UCSD-AML1 (cell line): ENCODE measurements at regions not wholly inside any gene's neighbourhood (a gene's known extent, or its start where the extent isn't known, plus 50 kb on each side); places are given as distances from the start of the nearest gene placed in this dataset.

ENCODE experiments used
- DNase-seq: peaks from one replicate; lab custom pipeline; 2025; ENCODE audit not compliant: unreplicated experiment; lab: John Stamatoyannopoulos, UW

DNA sequence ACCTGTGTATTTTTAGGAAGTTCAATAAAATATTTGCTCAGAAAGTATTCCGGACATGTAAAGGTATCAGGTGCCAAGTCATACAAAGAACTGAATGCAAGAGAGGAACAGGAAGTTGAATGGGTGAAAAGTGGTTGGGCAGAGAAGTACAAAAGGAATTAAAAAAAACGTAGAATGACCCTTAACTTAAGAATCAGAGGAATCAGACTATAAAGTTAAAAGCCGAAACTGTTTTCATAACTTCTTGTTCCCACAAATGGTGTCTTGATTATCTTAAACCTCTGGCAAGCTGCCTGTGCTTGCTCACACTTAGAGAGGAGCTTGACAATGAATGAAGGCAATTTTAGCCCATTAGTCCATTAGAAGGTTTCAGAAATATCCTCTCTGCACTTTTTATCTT lies 81.6 kb upstream of the HHIP start:
- no peak for DNase-seq

- no peak for DNase-seq
Observed at GRCh38 chr4:144565527-144566195, 80.3 kb upstream of the HHIP start.

DNA sequence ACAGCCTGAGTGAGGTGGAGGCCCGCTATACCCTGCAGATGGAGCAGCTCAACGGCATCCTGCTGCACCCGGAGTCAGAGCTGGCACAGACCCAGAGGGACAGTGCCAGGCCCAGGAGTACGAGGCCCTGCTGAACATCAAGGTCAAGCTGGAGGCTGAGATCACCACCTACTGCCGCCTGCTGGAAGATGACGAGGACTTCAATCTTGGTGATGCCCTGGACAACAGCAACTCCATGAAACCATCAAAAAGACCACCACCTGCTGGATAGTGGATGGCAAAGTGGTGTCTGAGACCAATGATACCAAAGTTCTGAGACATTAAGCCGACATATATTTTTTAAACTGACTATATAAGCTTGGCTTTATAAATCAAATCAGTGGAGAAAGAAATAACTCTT lies 73.3 kb upstream of the HHIP start:
- DNase-seq = no peak

DNA sequence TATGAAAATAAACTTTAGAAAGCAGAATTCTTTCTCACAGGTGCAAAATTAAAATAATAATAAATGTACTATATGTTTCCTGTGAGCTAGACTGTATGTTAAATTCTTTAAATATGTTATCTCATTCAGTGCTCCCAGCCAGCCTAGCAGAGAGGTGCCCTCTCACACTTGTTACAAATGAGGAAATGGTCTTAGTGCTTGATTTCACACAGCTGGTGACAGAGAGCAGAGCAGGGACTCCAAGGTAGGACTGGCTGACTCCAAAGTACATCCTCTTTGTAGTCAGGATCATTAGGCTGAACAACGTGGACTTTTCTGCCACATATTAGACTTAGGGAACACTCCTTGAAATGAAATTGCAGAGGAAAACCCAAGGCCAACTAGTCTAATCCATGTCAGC lies 72.0 kb upstream of the HHIP start:
- no peak for DNase-seq

DNA sequence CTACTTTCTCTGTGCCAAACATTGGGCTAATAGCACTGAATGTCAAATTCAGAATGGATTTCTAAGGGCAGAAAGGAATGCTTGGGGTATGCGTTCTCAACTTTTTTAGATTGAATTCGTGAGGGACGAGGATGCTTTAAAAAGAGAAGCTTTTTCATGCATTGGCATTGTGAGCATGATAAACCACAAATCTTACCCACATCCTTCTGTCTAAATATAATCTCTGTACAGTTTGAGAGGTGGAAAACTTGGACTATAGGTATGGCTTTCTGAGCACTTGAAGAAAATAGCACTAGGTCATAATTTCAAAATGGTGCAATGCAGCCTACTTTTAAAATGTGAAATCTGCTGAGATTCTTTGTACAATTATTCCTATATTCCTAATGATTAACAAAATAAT lies 71.4 kb upstream of the HHIP start:
- no peak for DNase-seq

- DNase-seq = no peak
Observed at GRCh38 chr4:144575181-144575580, 70.8 kb upstream of the HHIP start.

DNA sequence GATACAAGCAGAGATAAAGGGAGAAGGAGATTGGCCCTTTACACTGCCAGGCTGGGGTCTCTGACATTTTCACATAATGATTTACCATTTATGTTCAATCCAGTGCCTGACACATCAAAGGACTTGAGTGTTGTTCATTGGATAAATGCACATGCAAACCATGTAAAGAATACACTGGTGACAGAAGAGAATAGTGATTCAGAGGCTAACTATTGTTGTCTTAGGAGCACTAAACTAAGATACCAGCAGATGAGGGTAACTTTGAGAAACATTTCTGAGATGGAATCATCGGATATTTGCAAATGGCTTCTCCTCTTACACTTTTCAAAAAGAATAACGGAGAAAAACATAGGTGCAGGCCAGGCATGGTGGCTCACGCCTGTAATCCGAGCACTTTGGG lies 67.3 kb upstream of the HHIP start:
- DNase-seq = no peak

DNA sequence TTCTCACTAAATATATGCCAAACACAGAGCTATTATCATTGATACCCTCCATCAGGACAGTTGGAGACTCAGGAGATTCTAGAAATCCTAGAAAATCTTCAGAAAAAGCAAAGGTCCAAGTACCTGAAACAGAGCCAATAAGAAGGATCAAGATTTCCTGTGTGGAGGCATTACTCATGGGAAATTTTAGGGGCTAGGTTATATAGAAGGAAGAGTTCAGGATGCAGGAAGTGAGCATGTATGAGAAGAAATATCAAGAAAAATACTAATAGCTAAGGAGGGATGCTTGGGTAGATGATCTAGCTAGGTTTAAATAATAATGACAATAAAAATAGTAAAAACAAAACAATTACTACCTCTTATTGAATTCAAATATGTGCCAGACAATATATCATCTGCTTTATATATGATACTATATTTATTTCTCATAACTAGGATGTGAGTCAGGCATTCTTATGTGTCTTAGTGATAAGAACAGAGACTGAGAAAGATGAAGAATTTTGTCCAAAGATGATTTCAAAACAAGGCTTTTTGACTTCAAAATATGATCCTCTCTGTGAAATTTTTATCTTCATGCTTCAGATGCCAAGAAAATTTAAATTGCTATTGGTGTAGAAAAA lies 66.4 kb upstream of the HHIP start:
- no peak for DNase-seq

DNA sequence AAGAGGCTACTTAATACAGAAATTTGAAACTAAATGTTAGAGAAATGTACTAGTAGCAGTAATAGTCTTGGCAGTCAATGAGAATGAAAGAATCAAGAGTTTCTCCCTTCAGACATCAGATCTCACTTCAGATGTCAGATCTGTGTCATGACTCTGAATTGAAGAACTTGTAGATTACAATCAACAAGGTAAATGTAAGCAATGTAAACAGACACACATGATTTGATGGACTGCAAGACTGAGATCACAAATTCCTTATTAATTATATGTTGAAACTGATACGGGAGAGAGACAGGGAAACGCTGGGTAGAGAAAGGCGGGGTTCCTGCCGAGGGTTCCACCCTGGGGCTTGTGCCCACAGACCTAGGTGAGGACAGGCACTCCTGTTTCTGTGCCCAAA lies 65.5 kb upstream of the HHIP start:
- no peak for DNase-seq

GRCh38 chr4:144582105-144582850 lies 63.7 kb upstream of the HHIP start:
- no peak for DNase-seq

DNA sequence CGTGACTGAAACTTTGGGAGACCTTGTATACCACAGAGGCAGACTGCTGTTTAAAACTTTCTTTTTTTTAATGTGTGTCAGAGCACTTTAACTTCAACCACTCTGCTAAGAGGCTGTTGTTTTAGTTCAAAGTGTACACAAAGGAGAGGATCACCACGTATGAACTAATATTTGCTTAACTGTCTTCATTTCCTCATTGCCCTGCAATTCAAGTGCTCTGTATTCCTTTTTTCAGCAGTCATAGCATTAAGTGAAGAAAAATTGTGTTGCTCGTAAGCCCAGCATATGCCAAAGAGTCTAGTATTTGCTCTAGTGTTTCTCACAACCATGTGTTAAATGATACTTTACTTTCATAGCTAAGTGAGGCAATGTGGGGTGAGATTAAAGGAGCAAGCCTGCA lies 63.0 kb upstream of the HHIP start:
- DNase-seq = no peak

- DNase-seq = no peak
Observed at GRCh38 chr4:144583658-144584057, 62.3 kb upstream of the HHIP start.

GRCh38 chr4:144584428-144584827 lies 61.5 kb upstream of the HHIP start:
- DNase-seq = no peak

- DNase-seq = no peak
Observed at GRCh38 chr4:144589512-144589911, 56.4 kb upstream of the HHIP start.

- DNase-seq = no peak
Observed at GRCh38 chr4:144590020-144590419, 55.9 kb upstream of the HHIP start.

DNA sequence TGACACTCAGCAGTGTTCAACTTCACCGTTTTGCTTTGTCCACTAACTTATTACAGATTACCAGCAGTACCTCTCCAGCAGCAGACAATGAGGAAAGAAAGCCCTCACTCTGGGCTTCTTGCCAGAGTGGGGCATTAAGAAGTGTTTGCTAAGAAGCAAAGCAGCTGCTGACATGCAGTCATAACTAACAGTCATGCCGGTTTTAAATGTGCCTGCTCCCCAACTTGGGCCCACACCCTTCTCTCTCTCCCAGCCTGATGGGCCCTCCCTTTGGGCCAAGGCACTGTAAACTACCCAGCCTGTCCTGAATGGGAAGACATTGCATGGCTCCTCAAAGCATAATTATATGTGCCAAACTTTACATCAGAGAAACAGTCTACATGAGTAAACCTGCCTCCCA lies 54.6 kb upstream of the HHIP start:
- DNase-seq = no peak

- no peak for DNase-seq
Observed at GRCh38 chr4:144592264-144592663, 53.7 kb upstream of the HHIP start.

DNA sequence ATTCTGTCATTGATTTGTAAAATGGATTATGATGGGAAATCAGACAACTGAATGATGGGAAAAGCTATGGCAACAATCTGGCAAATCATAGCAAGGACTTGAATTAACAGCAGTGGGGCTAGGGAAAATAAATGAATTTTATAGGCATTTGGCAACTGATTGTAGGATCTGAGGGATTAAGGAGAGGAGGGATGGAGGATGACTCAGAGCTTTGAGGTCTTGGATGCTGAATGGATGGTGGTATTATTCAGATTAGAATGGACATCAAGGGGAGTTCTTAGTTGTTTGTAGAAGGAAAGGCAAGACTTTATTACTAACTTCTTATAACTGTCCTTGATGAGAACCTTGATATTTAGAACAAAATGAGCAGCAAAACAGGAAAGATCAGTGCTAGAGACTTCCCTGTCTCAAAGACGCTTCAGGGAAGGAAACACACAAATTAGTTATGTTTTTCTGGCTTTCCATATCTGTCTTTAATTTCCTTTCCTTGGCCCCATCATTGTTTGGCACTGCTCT lies 51.4 kb upstream of the HHIP start:
- DNase-seq = no peak

DNA sequence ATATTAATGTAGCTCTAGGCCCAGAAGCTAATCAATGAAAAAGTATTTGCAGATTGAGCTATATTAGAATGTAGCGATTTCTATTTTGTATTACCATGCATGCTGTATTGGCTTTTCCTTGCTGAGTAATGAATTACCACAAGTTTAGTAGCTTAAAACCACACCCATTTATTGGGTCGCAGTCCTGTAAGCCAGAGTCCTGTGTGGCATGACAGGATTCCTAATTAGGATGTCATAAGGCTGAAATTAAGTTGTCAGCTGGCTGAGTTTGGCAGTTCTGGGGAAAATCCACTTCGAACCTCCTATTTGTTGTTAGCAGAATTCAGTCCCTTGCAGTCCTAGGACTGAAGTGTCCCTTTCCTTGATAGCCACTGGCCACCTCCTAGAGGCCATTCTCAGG lies 50.3 kb upstream of the HHIP start:
- DNase-seq = no peak
